ENCODE measurements at regions not wholly inside any gene's neighbourhood (a gene's known extent, or its start where the extent isn't known, plus 50 kb on each side); places are given as distances from the start of the nearest gene placed in this dataset.

DNA sequence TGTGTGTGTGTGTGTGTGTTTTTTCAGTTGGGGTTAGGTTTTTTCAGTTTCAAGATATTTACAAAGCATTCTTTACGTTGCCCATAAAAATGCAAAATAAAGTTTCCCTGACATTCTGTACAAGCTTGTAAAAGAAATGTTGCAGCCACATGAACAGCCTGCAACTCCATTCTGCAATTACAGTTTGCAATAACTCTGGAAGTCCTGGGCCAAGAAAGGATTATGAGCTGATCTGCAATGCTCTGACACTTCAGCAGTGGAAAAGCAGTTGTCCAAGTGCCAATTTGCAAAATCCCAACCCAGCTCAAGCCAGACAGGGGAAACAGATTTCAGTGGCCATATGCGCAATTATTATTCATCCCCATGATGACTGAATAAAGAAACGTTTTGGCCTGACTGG, 322.1 kb downstream of the MEX3B start:
- TF ChIP-seq, protein P1, sequence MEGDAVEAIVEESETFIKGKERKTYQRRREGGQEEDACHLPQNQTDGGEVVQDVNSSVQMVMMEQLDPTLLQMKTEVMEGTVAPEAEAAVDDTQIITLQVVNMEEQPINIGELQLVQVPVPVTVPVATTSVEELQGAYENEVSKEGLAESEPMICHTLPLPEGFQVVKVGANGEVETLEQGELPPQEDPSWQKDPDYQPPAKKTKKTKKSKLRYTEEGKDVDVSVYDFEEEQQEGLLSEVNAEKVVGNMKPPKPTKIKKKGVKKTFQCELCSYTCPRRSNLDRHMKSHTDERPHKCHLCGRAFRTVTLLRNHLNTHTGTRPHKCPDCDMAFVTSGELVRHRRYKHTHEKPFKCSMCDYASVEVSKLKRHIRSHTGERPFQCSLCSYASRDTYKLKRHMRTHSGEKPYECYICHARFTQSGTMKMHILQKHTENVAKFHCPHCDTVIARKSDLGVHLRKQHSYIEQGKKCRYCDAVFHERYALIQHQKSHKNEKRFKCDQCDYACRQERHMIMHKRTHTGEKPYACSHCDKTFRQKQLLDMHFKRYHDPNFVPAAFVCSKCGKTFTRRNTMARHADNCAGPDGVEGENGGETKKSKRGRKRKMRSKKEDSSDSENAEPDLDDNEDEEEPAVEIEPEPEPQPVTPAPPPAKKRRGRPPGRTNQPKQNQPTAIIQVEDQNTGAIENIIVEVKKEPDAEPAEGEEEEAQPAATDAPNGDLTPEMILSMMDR (IDR thresholded peaks at IDR 0.05): no peak
- TF ChIP-seq CREM (CRISPR knock-in tag; IDR thresholded peaks at IDR 0.05) (no peak), PRRX2 (CRISPR knock-in tag; IDR thresholded peaks at IDR 0.05) (no peak), FOXP1 (CRISPR knock-in tag; IDR thresholded peaks at IDR 0.05; ENCODE audit: borderline replicate concordance) (no peak), CREB1 (CRISPR knock-in tag; IDR thresholded peaks at IDR 0.05) (no peak), ZNF121 (CRISPR knock-in tag; IDR thresholded peaks at IDR 0.05) (no peak), ZNF416 (CRISPR knock-in tag; IDR thresholded peaks at IDR 0.05) (no peak), ZNF263 (CRISPR knock-in tag; IDR thresholded peaks at IDR 0.05; ENCODE audit: low read depth) (no peak)
